GM12878 (cell line): ENCODE measurements at regions not wholly inside any gene's neighbourhood (a gene's known extent, or its start where the extent isn't known, plus 50 kb on each side); places are given as distances from the start of the nearest gene placed in this dataset.
"Not testable (repeated sequence)": the region's sequence is repeated elsewhere in the genome, so short reads cannot be mapped to it uniquely, and the experiment has no call there.

Experiments used
- ATAC-seq: fragments of 200-7000 bp; cut with Tn5 transposase; 3 replicates; pipeline ENCODE4 v1.9.1; 2020; ENCODE audit warnings: mild to moderate bottlenecking, moderate library complexity
- BruUV-seq: library from RNA; stranded (reverse); fragments of 400-500 nt; replicated peaks from 2 replicates; lab custom pipeline; 2021; lab: Mats Ljungman, UMichigan
- CTCF ChIA-PET: fragments of 300-600 bp; sonication (Branson Sonifier 250); formaldehyde crosslinking; extraction: SDS; loops from one replicate; lab custom pipeline; 2021; ENCODE audit warnings: inconsistent platforms; lab: Yijun Ruan, JAX
- POLR2A ChIA-PET: fragments of 350-600 bp; formaldehyde crosslinking; extraction: SDS; loops from one replicate; lab custom pipeline; 2021; ENCODE audit warnings: inconsistent platforms; lab: Charles Lee
- RAD21 ChIA-PET: fragments of 300-600 bp; sonication (Branson Sonifier 250); formaldehyde crosslinking; loops from one replicate; lab custom pipeline; 2023; ENCODE audit warnings: antibody characterized with exemption; ENCODE audit not compliant: unreplicated experiment; lab: Charles Lee
- SMC1A ChIA-PET: fragments of 300-600 bp; sonication (Branson Sonifier 250); formaldehyde crosslinking; loops from one replicate; lab custom pipeline; 2023; ENCODE audit not compliant: unreplicated experiment, uncharacterized antibody; lab: Charles Lee
- DNase-seq: peaks from one replicate; pipeline ENCODE4 v3.0.0-alpha.2; 2011; ENCODE audit warnings: low read depth, low spot score
- FAIRE-seq: peaks from 3 replicates; lab custom pipeline; 2011; peaks lifted over from hg19 to GRCh38; lab: Jason Lieb, UNC
- H2AFZ ChIP-seq: 2 replicates; pipeline ENCODE4 v1.6.0; 2011; ENCODE audit warnings: low read depth, low read length, control low read depth; ENCODE audit not compliant: control insufficient read depth
- H3K27ac ChIP-seq: 2 replicates; pipeline ENCODE4 v1.5.1; 2011; ENCODE audit warnings: control low read depth; ENCODE audit not compliant: control insufficient read depth, insufficient read depth
- H3K27me3 ChIP-seq, 2 experiments: replicated peaks in 1 of 2; 2 replicates each; pipeline versions ENCODE4 v1.6.0 to v1.6.1; 2011; ENCODE audit warnings: low read length in 1 of 2; ENCODE audit not compliant: control insufficient read depth in 2 of 2, insufficient read depth in 2 of 2
- H3K36me3 ChIP-seq, 2 experiments: 2 replicates each; pipeline ENCODE4 v1.5.1; 2011; ENCODE audit warnings: low read length in 1 of 2; ENCODE audit not compliant: control insufficient read depth in 2 of 2, insufficient read depth in 2 of 2
- H3K4me1 ChIP-seq: 2 replicates; pipeline ENCODE4 v1.6.1; 2011; ENCODE audit warnings: mild to moderate bottlenecking, low read length, moderate library complexity, mixed read lengths; ENCODE audit not compliant: control insufficient read depth, insufficient read depth
- H3K4me2 ChIP-seq: 2 replicates; pipeline ENCODE4 v1.6.0; 2011; ENCODE audit warnings: control low read depth; ENCODE audit not compliant: control insufficient read depth, insufficient read depth
- H3K4me3 ChIP-seq: fragments of 200-600 bp; sonication (generic); 2 replicates; pipeline ENCODE4 v1.5.1; 2016
- H3K79me2 ChIP-seq: 2 replicates; pipeline ENCODE4 v1.6.0; 2011; ENCODE audit warnings: low read length; ENCODE audit not compliant: control insufficient read depth, insufficient read depth
- H3K9ac ChIP-seq: 2 replicates; pipeline ENCODE4 v1.8.0; 2011; ENCODE audit warnings: low read length, control low read depth, mixed read lengths; ENCODE audit not compliant: control insufficient read depth, insufficient read depth
- H3K9me3 ChIP-seq: replicated peaks from 3 replicates; pipeline ENCODE4 v1.5.1; 2011; ENCODE audit warnings: mild to moderate bottlenecking, low read length; ENCODE audit not compliant: control insufficient read depth, insufficient read depth
- H4K20me1 ChIP-seq: 2 replicates; pipeline ENCODE4 v1.6.0; 2011; ENCODE audit not compliant: control insufficient read depth, insufficient read depth
- CBFB ChIP-seq: IDR thresholded peaks from 2 replicates; pipeline ENCODE4 v1.6.1; 2016; ENCODE audit warnings: antibody characterized with exemption, low read depth
- MXI1 ChIP-seq: fragments of 150-350 bp; IDR thresholded peaks from 2 replicates; pipeline ENCODE4 v1.6.1; 2011; ENCODE audit warnings: low read depth, mild to moderate bottlenecking, inconsistent platforms, low read length, improper control_type of control experiment
- MYC ChIP-seq: IDR thresholded peaks from 2 replicates; pipeline ENCODE4 v1.6.1; 2011; ENCODE audit warnings: mild to moderate bottlenecking, low read length, moderate library complexity, inconsistent platforms; ENCODE audit not compliant: insufficient read depth, insufficient replicate concordance, insufficient read length, severe bottlenecking
- POLR2AphosphoS2 ChIP-seq: IDR thresholded peaks from 2 replicates; pipeline ENCODE4 v1.6.1; 2011; ENCODE audit warnings: low read depth, mild to moderate bottlenecking, low read length, improper control_type of control experiment, moderate library complexity
- POU2F2 ChIP-seq: IDR thresholded peaks from 3 replicates; pipeline ENCODE4 v1.6.1; 2011; ENCODE audit warnings: low read depth, mild to moderate bottlenecking, low read length, borderline replicate concordance
- RAD51 ChIP-seq: fragments of 450-650 bp; IDR thresholded peaks from 2 replicates; pipeline ENCODE4 v1.6.1; 2016; ENCODE audit warnings: moderate library complexity, mild to moderate bottlenecking, inconsistent platforms
- SMC3 ChIP-seq: IDR thresholded peaks from 2 replicates; pipeline ENCODE4 v1.6.1; 2011; ENCODE audit warnings: low read length, improper control_type of control experiment, borderline replicate concordance
- STAT1 ChIP-seq: fragments of 450-650 bp; conservative IDR thresholded peaks from 2 replicates; pipeline ENCODE4 v1.6.1; 2014; ENCODE audit warnings: antibody characterized with exemption, mild to moderate bottlenecking
- ZNF622 ChIP-seq: fragments of 450-650 bp; IDR thresholded peaks from 2 replicates; pipeline ENCODE4 v1.6.1; 2017; ENCODE audit warnings: mild to moderate bottlenecking, inconsistent platforms
- WGBS: methylation state at CpG from one replicate; pipeline ENCODE4 v1.1.6; 2016; ENCODE audit warnings: low lambda C conversion rate; ENCODE audit not compliant: insufficient replicate concordance, insufficient coverage; ENCODE audit errors: missing lambda C conversion rate; 5-methylcytosine and 5-hydroxymethylcytosine counted together
- in situ Hi-C: fragments of 300-500 bp; cut with MboI; formaldehyde crosslinking; loops from 9 replicates; pipeline ENCODE4 v1.14.3; 2018; ENCODE audit warnings: mixed read lengths
- intact Hi-C: fragments of 100-400 bp; cut with micrococcal nuclease; formaldehyde crosslinking; loops from one replicate; pipeline ENCODE4 v1.14.2; 2022; ENCODE audit not compliant: unreplicated experiment
- TF ChIP-seq, protein P1 (sequence below): IDR thresholded peaks from 2 replicates; pipeline ENCODE4 v1.6.1; 2011; ENCODE audit warnings: low read depth, mild to moderate bottlenecking, low read length, moderate library complexity, borderline replicate concordance; ENCODE audit errors: extremely low read depth
- TF ChIP-seq, protein P2 (sequence below): fragments of 450-650 bp; IDR thresholded peaks from 2 replicates; pipeline ENCODE4 v1.6.1; 2018; ENCODE audit warnings: mild to moderate bottlenecking, low read depth, moderate library complexity; ENCODE audit not compliant: partially characterized antibody

DNA sequence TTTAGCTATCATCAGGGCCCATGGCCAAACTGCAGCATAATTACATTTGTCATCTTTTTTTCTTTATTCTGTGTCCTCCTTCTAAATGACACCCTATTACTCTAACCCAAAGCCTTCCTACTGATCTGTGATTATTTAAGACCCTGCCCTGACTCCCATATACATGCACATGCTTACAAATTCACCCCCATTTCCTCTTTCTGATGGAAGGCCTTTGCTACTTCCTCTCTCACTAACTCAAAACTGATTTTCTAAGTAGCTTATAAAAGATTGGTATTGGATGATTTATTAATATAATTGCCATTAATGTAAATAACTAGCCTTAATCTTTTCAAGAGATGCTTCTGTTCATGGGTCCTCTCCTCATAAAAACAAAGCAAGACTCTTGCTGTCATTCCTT is 179.2 kb downstream of the EDEM1 start:
- no peak overlapping the region for H3K4me3 ChIP-seq
- no TSS peak for BruUV-seq

DNA sequence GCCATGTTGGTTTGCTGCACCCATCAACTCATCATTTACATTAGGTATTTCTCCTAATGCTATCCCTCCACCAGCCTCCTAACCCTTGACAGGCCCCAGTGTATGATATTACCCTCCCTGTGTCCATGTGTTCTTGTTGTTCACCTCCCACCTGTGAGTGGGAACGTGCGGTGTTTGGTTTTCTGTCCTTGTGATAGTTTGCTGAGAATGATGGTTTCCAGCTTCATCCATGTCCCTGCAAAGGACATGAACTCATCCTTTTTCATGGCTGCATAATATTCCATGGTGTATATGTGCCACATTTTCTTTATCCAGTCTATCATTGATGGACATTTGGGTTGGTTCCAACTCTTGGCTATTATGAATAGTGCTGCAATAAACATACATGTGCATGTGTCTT is 184.0 kb downstream of the EDEM1 start:
- H2AFZ ChIP-seq, H3K4me2 ChIP-seq, H4K20me1 ChIP-seq, H3K79me2 ChIP-seq, DNase-seq, H3K27ac ChIP-seq, H3K4me3 ChIP-seq, H3K36me3 ChIP-seq, BruUV-seq, H3K9me3 ChIP-seq, POLR2A ChIA-PET, ATAC-seq, in situ Hi-C loops, H3K4me1 ChIP-seq, RAD21 ChIA-PET, H3K9ac ChIP-seq, intact Hi-C loops, H3K27me3 ChIP-seq, FAIRE-seq: not testable (repeated sequence)
- 92% methylated on average over 2 of the region's 2 CpGs for WGBS
- ChIA-PET CTCF (interaction anchor here (1.2 kb wide), 1 partner anchor 10 kb away, joined by 3 read pairs; no protein-coding TSS in a partner anchor), SMC1A (interaction anchor here (0.6 kb wide), 1 partner anchor 87 kb away, joined by 3 read pairs; no protein-coding TSS in a partner anchor)

More for the DNA sequence above, 179.2 kb downstream of the EDEM1 start:
- no peak for ATAC-seq
- Histone ChIP-seq H3K27me3 (no peaks in the 10 kb centered on the region), H3K36me3 (no peaks in the 10 kb centered on the region), H4K20me1 (no peaks in the 10 kb centered on the region), H3K4me2 (no peak overlapping the region), H3K9ac (no peak overlapping the region), H3K27ac (no peak overlapping the region), H3K79me2 (no peaks in the 10 kb centered on the region), H2AFZ (no peak overlapping the region), H3K4me1 (no peaks in the 10 kb centered on the region), H3K9me3 (no peaks in the 10 kb centered on the region)
- TF ChIP-seq ZNF622 (no peak), MYC (no peak), MXI1 (no peak), POU2F2 (no peak), CBFB (no peak), POLR2AphosphoS2 (no peak), RAD51 (no peak), SMC3 (no peak), STAT1 (no peak)
- TF ChIP-seq, protein P1, sequence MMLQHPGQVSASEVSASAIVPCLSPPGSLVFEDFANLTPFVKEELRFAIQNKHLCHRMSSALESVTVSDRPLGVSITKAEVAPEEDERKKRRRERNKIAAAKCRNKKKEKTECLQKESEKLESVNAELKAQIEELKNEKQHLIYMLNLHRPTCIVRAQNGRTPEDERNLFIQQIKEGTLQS = no peak
- TF ChIP-seq, protein P2, sequence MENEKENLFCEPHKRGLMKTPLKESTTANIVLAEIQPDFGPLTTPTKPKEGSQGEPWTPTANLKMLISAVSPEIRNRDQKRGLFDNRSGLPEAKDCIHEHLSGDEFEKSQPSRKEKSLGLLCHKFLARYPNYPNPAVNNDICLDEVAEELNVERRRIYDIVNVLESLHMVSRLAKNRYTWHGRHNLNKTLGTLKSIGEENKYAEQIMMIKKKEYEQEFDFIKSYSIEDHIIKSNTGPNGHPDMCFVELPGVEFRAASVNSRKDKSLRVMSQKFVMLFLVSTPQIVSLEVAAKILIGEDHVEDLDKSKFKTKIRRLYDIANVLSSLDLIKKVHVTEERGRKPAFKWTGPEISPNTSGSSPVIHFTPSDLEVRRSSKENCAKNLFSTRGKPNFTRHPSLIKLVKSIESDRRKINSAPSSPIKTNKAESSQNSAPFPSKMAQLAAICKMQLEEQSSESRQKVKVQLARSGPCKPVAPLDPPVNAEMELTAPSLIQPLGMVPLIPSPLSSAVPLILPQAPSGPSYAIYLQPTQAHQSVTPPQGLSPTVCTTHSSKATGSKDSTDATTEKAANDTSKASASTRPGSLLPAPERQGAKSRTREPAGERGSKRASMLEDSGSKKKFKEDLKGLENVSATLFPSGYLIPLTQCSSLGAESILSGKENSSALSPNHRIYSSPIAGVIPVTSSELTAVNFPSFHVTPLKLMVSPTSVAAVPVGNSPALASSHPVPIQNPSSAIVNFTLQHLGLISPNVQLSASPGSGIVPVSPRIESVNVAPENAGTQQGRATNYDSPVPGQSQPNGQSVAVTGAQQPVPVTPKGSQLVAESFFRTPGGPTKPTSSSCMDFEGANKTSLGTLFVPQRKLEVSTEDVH = no peak
- in situ Hi-C loops (no loop called here), intact Hi-C loops (no loop called here)
- POLR2A ChIA-PET = no interaction called here
- CTCF ChIA-PET = no interaction called here
- RAD21 ChIA-PET = no interaction called here
- no peak for FAIRE-seq
- no peak for DNase-seq
- SMC1A ChIA-PET = no interaction called here
